Activated naive CD4-positive, alpha-beta T cell treated with anti-CD3 and anti-CD28 coated beads, Interleukin-2, amount 10 ng/mL, durations not matched to agents 7 days and 5 days (primary cell): ENCODE measurements at regions not wholly inside any gene's neighbourhood (a gene's known extent, or its start where the extent isn't known, plus 50 kb on each side); places are given as distances from the start of the nearest gene placed in this dataset.
"Not testable (repeated sequence)": the region's sequence is repeated elsewhere in the genome, so short reads cannot be mapped to it uniquely, and the experiment has no call there.

Experiments used
- CTCF ChIA-PET: fragments of 350-600 bp; sonication (Branson Sonifier 250); formaldehyde crosslinking; loops from one replicate; lab custom pipeline; 2021; ENCODE audit warnings: antibody characterized with exemption; lab: Charles Lee
- DNase-seq: peaks from one replicate; pipeline ENCODE4 v3.0.0-alpha.2; 2020
- H3K27ac Mint-ChIP-seq: one replicate; pipeline ENCODE4 v1.8.0; 2021; ENCODE audit warnings: mild to moderate bottlenecking, moderate library complexity, mixed read lengths
- H3K27me3 Mint-ChIP-seq: one replicate; pipeline ENCODE4 v1.8.0; 2021; ENCODE audit warnings: mild to moderate bottlenecking, mixed read lengths
- H3K36me3 Mint-ChIP-seq: one replicate; pipeline ENCODE4 v1.8.0; 2021; ENCODE audit warnings: mixed read lengths
- H3K4me1 Mint-ChIP-seq: one replicate; pipeline ENCODE4 v1.8.0; 2021; ENCODE audit warnings: mixed read lengths
- H3K4me3 Mint-ChIP-seq: one replicate; pipeline ENCODE4 v1.8.0; 2021; ENCODE audit warnings: mild to moderate bottlenecking, moderate library complexity, mixed read lengths
- H3K9me3 Mint-ChIP-seq: one replicate; pipeline ENCODE4 v1.8.0; 2021; ENCODE audit warnings: mixed read lengths

DNA sequence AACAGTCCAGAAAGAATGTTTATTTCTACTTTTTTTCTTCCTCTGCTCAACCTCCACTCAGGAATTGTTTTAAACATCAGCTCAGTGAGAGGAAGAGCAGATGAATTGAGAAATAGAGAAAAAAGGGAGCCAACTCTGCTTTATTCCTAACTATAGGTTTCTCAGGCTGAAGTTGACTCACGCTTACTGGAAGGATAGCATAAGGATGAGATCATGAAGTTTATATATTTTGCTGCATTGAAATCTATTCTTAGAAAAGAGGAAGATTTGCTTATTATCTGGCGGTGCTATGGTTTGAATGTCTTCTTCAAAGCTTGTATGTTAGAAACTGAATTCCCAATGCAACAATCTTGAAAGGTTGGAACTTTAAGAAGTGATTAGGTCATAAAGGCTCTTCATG is 1673.4 kb upstream of the PCDH7 start:
- DNase-seq, result no peak
- no peak overlapping the region for H3K4me3 Mint-ChIP-seq
- CTCF ChIA-PET, result no interaction called here
- peaks cover 20% of the 10 kb centered on the region for H3K9me3 Mint-ChIP-seq
- H3K4me1 Mint-ChIP-seq, result no peaks in the 10 kb centered on the region
- no peaks in the 10 kb centered on the region for H3K36me3 Mint-ChIP-seq
- H3K27me3 Mint-ChIP-seq, result no peaks in the 10 kb centered on the region
- no peak overlapping the region for H3K27ac Mint-ChIP-seq

DNA sequence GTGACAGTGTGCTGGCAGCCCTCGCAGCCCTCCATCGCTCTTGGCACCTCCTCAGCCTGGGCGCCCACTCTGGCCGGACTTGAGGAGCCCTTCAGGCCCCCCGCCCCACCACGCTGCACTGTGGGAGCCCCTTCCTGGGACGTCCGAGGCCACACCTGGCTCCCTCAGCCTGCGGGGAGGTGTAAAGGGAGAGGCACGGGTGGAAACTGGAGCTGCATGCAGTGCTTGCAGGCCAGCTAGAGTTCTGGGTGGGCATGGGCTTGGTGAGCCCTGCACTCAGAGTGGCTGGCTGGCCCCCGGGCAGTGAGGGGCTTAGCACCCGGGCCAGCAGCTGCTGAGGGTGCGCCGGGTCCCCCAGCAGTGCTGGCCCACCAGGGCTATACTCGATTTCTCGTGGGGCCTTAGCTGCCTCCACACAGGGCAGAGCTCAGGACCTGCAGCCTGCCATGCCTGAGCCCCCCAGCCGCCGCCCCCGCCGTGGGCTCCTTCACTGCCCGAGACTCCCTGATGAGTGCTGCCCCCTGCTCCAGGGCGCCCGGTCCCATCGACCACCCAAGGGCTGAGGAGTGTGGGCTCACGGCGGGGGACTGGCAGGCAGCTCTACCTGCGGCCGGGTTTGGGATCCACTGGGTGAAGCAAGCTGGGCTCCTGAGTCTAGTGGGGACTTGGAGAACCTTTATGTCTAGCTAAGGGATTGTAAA is 1672.7 kb upstream of the PCDH7 start:
- CTCF ChIA-PET, result no interaction called here
- H3K27ac Mint-ChIP-seq, result no peak overlapping the region
- H3K4me1 Mint-ChIP-seq, result no peaks in the 10 kb centered on the region
- no peaks in the 10 kb centered on the region for H3K27me3 Mint-ChIP-seq
- no peaks in the 10 kb centered on the region for H3K36me3 Mint-ChIP-seq
- DNase-seq, result no peak
- no peak overlapping the region for H3K4me3 Mint-ChIP-seq
- peaks cover 20% of the 10 kb centered on the region for H3K9me3 Mint-ChIP-seq

DNA sequence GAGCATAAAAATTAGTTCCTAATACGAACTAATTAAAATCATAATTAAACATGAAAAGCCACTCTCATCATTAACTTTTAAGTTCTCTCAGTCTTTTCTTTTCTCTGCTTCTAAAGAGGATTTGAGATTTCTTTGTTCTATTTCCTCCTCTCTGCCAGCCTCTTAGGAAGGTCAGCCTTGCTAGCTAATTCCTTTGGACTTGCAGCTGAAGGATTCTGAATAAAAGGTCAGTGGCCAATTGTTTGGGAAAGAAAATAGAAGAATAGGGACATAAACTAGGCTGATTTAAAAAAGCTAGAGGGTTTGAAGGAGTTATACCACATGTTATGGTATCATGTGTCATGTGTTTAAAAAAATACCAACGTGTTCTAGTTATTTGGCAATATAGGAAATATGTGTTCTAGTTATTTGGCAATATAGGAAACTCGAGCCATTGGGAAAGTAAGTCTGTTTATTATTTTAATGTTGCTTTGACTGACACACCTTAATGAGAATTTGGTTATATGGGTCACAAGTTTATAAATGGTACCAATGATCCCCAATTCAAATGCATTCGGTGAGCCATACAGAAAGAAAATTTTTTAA is 1668.7 kb upstream of the PCDH7 start:
- no peak for DNase-seq
- Mint-ChIP-seq H3K9me3 (peaks cover 25% of the 10 kb centered on the region), H3K36me3 (no peaks in the 10 kb centered on the region), H3K27ac (no peak overlapping the region), H3K27me3 (no peaks in the 10 kb centered on the region), H3K4me3 (no peak overlapping the region), H3K4me1 (no peaks in the 10 kb centered on the region)
- CTCF ChIA-PET, result no interaction called here

DNA sequence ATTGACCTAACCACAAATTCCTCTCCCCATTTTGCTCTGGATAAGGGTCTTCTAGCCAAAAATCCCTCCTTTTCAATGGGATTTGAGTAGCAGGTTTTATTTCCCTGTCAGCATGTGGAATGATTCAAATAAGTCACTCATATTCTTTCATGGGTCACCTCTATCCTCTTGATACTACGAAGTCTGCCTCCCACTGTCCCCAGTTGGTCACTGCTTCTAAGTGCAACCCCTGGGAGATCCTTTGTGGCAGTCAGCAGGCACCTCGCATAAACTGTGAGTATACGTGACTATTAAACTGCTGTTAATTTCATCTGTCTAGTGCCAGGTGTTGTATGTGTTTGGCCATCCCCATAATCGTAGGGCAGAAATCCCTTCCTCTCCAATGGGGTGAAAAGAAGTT is 1667.9 kb upstream of the PCDH7 start:
- Mint-ChIP-seq H3K4me1 (no peaks in the 10 kb centered on the region), H3K9me3 (peaks cover 18% of the 10 kb centered on the region), H3K36me3 (no peaks in the 10 kb centered on the region), H3K27ac (no peak overlapping the region), H3K4me3 (no peak overlapping the region), H3K27me3 (no peaks in the 10 kb centered on the region)
- DNase-seq, result no peak
- CTCF ChIA-PET, result no interaction called here

DNA sequence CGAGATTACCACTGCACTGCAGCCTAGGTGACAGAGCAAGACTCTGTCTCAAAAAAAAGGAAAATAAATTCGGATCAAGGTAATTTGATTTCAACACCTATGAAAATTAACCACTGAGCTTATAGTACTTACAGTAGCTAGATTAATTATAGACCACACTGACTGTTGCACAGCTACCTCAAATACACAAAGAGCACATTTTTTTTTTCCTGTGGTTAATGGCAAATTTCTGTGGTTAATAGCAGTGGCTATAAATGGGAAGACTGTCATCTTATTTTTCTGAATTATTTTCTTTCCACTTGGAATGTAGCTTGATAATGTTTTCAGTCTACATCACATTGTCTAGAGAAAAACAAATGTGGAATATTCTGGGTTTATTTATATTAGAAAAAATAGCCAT is 1661.6 kb upstream of the PCDH7 start:
- Mint-ChIP-seq H3K36me3 (no peaks in the 10 kb centered on the region), H3K9me3 (peaks cover 8% of the 10 kb centered on the region), H3K27me3 (no peaks in the 10 kb centered on the region), H3K4me1 (no peaks in the 10 kb centered on the region), H3K27ac (no peak overlapping the region), H3K4me3 (no peak overlapping the region)
- no peak for DNase-seq
- CTCF ChIA-PET, result no interaction called here

DNA sequence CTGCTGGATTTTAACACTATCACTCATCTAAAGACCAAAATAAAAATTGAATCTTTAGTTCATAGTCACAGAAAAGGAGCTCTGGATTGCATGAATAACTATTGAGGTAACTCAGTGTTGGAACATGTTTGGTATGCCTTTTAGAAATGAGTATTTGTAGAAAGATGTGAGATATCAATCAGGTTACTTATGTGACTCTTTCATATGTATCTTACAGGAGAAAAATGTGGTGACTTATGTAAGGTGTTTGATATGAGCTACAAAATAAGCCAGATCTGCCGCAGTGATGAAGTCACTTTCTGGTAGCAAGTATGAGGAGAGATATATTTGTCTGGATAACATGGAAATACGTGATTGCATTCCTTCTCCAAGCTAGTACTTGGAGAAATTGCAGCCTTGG is 1653.3 kb upstream of the PCDH7 start:
- no peak overlapping the region for H3K27ac Mint-ChIP-seq
- no peaks in the 10 kb centered on the region for H3K36me3 Mint-ChIP-seq
- H3K4me3 Mint-ChIP-seq, result no peak overlapping the region
- no peaks in the 10 kb centered on the region for H3K27me3 Mint-ChIP-seq
- CTCF ChIA-PET, result no interaction called here
- H3K4me1 Mint-ChIP-seq, result no peaks in the 10 kb centered on the region
- DNase-seq, result no peak
- peaks cover 9% of the 10 kb centered on the region for H3K9me3 Mint-ChIP-seq

DNA sequence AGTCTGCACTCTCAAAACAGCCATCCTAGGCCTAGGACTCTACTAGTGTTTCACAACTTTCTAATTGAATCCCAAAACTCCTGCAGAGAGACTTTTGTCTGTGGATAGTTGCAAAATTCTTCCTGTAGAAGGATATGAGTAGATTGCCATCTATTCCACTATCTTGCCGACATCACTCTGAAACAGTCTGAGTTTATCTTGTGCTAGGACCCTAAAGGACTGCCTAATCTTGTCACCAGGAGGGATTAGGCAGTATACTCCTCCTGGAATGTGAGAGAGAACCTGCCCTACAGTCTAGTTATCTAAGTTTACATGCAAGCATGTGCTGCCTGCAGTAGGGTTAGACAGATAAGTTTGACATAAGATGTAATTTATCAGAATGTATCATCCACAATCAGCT is 1646.6 kb upstream of the PCDH7 start:
- DNase-seq, result no peak
- CTCF ChIA-PET, result no interaction called here
- peaks cover 13% of the 10 kb centered on the region for H3K9me3 Mint-ChIP-seq
- no peak overlapping the region for H3K4me3 Mint-ChIP-seq
- H3K36me3 Mint-ChIP-seq, result no peaks in the 10 kb centered on the region
- H3K4me1 Mint-ChIP-seq, result no peaks in the 10 kb centered on the region
- no peaks in the 10 kb centered on the region for H3K27me3 Mint-ChIP-seq
- no peak overlapping the region for H3K27ac Mint-ChIP-seq

DNA sequence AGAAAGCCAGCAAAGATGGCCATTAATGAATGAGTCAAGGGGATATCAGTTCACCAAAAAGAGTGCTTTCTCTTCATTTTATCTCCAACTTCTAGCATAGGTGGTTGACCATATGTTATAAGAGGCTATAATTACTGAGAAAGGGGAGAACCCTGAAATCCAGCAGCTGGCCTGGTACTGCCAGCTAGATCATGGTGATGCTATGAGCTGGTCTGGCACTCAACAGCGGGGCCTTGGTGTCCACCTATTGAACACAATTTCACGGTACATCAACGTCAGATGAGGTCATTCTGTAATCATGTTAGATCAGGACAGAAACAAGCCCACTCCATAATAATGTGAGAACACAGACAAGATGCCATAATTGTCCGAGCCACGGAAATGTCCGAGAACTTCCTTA is 1644.8 kb upstream of the PCDH7 start:
- no peaks in the 10 kb centered on the region for H3K4me1 Mint-ChIP-seq
- CTCF ChIA-PET, result no interaction called here
- no peak overlapping the region for H3K27ac Mint-ChIP-seq
- peaks cover 8% of the 10 kb centered on the region for H3K9me3 Mint-ChIP-seq
- DNase-seq, result no peak
- H3K27me3 Mint-ChIP-seq, result no peaks in the 10 kb centered on the region
- no peak overlapping the region for H3K4me3 Mint-ChIP-seq
- H3K36me3 Mint-ChIP-seq, result no peaks in the 10 kb centered on the region

DNA sequence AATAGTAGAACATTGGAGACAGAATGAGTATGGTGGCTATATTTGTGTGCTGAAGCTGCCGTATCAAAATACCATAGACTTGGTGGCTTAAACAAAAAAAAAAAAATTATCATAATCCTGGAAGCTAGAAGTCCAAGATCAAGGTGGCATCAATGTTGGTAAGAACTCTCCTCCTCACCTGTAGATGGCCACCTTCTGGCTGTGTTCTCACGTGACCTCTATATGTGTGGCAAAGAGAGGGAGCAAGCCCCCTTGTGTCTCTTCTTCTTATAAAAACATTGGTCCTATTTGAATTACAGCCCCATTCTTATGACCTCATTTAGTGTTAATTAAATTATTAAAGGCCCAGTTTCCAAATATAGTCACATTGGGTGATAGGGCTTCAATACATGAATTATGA is 1640.9 kb upstream of the PCDH7 start:
- Mint-ChIP-seq H3K27me3 (no peaks in the 10 kb centered on the region), H3K9me3 (no peaks in the 10 kb centered on the region), H3K27ac (no peak overlapping the region), H3K4me3 (no peak overlapping the region), H3K4me1 (no peaks in the 10 kb centered on the region), H3K36me3 (no peaks in the 10 kb centered on the region)
- CTCF ChIA-PET, result no interaction called here
- no peak for DNase-seq

DNA sequence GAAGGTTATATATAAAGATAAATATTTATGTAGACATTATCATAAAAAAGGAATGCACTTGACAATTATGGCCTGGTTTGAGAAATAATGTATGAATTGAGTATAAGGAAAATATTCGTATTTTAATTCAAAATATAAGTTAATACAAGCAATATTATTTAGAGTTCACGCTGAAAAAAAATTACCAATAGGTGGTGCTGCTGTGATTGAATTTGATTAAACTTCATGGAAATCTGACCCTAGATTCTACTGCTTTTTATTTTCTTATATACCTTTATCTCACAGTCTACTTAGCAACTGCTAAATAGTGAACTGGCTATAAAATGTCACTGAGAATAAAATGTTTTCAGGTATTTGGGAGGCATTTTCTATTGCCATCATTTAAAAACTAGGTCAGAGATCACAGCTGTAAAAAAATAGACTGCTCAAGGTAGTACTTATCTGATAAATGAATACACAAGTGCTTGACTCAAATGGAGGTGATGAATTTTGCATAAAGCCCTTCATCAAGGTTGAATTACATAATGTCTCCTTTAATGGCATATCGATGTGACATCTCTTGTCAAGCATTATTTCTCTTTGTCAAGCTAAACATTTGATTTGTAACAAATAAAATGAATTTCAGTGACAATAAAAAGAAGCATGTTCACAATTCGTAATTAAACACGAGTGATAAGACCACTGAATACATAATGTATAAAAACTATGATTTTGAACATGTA is 1638.8 kb upstream of the PCDH7 start:
- Mint-ChIP-seq H3K4me3 (no peak overlapping the region), H3K9me3 (peaks cover 2% of the 10 kb centered on the region), H3K4me1 (no peaks in the 10 kb centered on the region), H3K27me3 (no peaks in the 10 kb centered on the region), H3K36me3 (no peaks in the 10 kb centered on the region), H3K27ac (no peak overlapping the region)
- DNase-seq, result no peak
- CTCF ChIA-PET, result no interaction called here

DNA sequence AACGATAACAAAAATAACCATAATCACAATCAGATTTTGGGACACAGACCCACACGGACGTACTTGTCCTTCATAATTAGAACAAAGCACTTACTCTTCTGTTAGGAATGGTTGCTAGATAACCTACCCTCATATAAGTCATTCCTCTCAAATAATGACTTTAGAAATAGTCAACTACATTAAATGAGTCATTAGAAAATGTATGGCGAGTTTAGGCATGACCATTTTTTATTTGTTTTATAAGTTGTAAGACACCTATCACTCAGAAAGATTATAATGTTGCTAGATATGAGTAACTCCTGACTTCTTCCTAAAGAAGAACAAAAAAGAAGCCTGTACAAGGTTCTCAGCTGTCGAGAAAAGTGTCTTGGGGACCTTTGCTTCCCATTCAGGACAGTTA is 1637.5 kb upstream of the PCDH7 start:
- Mint-ChIP-seq H3K4me1 (no peaks in the 10 kb centered on the region), H3K36me3 (no peaks in the 10 kb centered on the region), H3K9me3 (peaks cover 2% of the 10 kb centered on the region), H3K4me3 (no peak overlapping the region), H3K27ac (no peak overlapping the region), H3K27me3 (no peaks in the 10 kb centered on the region)
- CTCF ChIA-PET, result no interaction called here
- DNase-seq, result no peak

DNA sequence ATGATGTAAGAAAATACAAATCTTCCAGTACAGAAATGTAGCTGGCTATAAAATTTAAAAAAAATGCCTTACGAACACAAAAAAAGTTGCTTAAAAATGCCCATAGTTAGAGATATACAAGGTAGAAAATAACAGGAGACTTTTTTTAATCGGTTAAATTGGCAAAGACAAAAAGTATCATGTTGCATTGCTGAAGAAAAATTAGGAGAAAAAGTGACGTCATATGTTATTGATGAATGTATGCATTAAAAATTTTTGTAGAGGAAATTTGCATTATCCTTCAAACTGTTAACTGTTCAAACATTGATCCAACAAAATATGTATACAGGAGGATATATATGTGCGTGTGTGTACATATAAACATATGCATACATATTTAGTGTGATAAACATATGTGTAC is 1634.4 kb upstream of the PCDH7 start:
- no peak overlapping the region for H3K27ac Mint-ChIP-seq
- no peaks in the 10 kb centered on the region for H3K27me3 Mint-ChIP-seq
- CTCF ChIA-PET, result no interaction called here
- H3K4me1 Mint-ChIP-seq, result no peaks in the 10 kb centered on the region
- H3K9me3 Mint-ChIP-seq, result peaks cover 4% of the 10 kb centered on the region
- DNase-seq, result no peak
- H3K36me3 Mint-ChIP-seq, result no peaks in the 10 kb centered on the region
- no peak overlapping the region for H3K4me3 Mint-ChIP-seq

DNA sequence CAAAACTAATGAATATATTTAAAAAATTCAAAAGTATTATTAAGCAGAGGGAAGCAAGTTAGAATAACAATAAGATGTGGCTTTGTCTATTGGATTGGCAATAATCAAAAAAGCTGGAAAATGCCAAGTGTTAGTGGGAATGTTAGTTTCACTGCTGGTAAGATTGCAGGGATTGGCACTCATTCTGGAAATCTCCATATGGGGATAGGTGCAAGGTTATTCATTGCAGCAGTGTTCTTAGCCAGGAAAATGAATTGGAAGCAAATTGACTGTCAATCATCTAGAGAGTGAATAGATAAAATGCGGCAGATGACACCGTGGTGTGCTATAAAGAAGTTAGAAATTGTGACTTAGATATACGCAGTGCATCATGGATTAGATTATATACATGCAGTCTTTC is 1615.5 kb upstream of the PCDH7 start:
- CTCF ChIA-PET, result no interaction called here
- no peaks in the 10 kb centered on the region for H3K27me3 Mint-ChIP-seq
- H3K9me3 Mint-ChIP-seq, result peaks cover 12% of the 10 kb centered on the region
- no peak for DNase-seq
- no peaks in the 10 kb centered on the region for H3K36me3 Mint-ChIP-seq
- H3K4me3 Mint-ChIP-seq, result no peak overlapping the region
- H3K27ac Mint-ChIP-seq, result no peak overlapping the region
- H3K4me1 Mint-ChIP-seq, result no peaks in the 10 kb centered on the region

DNA sequence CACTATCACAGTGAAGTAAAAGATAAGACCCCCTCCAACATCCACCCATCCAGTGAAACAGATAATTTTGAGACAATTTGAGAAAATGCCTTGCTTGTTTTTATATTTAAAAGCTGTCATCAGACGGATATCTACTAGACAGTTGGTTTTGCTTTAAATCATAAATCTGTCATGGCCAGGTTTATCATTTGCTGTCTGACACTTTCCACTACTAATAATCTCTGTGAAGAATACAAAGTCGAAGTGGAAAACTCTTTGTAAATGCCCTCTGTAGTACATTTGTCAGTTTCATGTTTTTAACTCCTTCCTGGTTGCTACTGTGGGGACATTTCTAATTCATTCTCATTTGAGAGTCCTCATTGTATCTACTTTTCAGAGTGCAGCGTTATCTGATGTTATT is 1606.2 kb upstream of the PCDH7 start:
- H3K27ac Mint-ChIP-seq, result no peak overlapping the region
- no peaks in the 10 kb centered on the region for H3K4me1 Mint-ChIP-seq
- DNase-seq, result no peak
- CTCF ChIA-PET, result no interaction called here
- H3K36me3 Mint-ChIP-seq, result no peaks in the 10 kb centered on the region
- H3K4me3 Mint-ChIP-seq, result no peak overlapping the region
- H3K27me3 Mint-ChIP-seq, result no peaks in the 10 kb centered on the region
- peaks cover 5% of the 10 kb centered on the region for H3K9me3 Mint-ChIP-seq

DNA sequence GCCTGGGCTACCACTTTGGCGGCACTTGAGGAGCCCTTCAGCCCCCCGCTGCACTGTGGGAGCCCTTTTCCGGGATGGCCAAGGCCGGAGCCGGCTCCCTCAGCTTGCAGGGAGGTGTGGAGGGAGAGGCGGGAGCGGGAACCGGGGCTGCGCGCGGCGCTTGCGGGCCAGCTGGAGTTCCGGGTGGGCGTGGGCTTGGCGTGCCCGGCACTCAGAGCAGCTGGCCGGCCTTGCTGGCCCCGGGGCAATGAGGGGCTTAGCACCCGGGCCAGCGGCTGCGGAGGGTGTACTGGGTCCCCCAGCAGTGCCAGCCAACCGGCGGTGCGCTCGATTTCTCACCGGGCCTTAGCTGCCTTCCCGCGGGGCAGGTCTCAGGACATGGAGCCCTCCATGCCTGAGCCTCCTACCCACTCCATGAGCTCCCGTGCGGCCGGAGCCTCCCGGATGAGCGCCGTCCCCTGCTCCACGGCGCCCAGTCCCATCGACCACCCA is 1602.9 kb upstream of the PCDH7 start:
- H3K4me3 Mint-ChIP-seq, H3K4me1 Mint-ChIP-seq, H3K9me3 Mint-ChIP-seq, H3K36me3 Mint-ChIP-seq, CTCF ChIA-PET, DNase-seq, H3K27ac Mint-ChIP-seq, H3K27me3 Mint-ChIP-seq: not testable (repeated sequence)
